ENCODE measurements at regions not wholly inside any gene's neighbourhood (a gene's known extent, or its start where the extent isn't known, plus 50 kb on each side); places are given as distances from the start of the nearest gene placed in this dataset.
"Not testable (repeated sequence)": the region's sequence is repeated elsewhere in the genome, so short reads cannot be mapped to it uniquely, and the experiment has no call there.

DNA sequence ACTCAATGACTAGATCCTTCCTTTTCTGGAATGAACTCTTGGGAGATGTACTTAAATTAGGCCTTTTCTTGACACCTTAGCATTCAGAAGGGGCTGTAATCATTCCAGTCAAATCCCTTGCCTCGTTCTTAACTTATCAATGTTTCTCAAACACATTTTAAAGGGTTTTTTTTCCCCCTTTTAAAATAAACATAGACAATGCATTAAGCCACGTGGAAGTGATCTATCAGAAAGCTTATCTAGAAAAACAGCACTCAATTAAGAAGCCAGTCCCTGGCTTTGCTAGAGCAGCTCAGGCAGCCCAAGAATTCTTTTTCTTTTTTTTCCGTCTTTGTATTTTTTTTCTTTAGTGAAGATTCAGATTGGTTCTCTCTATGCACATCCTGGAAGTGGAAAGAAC, 118.2 kb downstream of the PCDH7 start:
- no peak for ATAC-seq

DNA sequence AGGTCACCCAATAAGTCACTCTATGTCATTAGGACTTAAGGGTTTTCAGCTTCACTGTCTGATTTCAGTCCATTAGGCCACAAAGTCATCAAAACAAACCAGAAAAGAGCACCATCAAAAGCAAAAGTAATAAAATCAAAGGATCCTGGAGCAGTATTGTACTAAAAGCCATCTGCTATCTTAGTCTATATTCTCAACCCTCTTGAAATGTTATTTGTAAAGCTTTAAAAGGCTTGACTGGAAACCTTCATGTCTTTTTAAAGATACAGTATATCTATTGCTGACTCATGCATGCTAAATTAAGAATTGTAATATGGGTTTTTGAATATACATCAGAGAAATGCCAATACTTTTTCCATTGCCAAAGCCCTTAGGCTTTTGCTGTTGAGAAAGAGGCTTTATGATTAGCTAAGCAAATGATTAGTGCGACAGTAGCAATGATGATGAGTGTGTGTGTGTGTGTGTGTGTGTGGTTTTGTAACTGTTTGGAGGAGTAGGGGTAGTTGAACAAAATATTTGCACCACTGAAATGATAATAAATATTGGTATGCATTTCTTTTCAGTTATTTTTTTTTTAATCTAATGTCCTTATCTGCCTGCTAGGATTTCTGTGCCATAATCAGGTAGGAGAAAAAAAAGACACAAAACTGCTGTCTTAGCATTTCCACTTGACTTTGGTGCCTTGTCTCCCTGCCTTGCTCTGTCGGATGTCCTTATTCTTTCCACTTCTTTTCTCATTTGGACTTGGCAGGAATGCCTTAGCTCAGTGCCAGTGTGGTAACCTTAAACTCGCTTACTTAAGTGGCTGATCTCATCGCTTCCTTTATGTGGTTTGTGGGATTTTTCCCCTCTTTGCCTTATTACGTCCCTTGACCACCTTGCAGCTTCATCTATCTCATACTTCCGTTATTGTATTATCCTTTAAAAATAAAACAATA, 119.7 kb downstream of the PCDH7 start:
- ATAC-seq = no peak

DNA sequence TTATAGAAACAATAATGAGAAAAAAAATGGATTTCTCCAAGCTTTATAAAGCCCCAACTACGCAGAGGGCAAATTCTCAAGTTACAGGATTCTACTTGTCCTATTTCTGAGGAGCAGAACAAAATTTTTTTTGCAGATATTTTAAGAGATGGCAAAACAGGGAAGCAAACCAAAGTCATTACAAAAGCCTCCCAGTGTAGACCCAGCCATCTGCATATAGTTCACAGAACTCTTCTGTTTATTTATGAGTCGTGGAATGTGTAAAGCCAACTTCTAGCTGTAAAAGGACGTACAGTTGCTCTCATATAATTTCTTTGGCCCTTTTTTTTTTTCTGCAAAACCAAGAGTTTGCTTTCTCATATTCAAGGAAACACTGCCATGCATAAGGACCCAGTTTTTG, 120.4 kb downstream of the PCDH7 start:
- ATAC-seq = no peak

DNA sequence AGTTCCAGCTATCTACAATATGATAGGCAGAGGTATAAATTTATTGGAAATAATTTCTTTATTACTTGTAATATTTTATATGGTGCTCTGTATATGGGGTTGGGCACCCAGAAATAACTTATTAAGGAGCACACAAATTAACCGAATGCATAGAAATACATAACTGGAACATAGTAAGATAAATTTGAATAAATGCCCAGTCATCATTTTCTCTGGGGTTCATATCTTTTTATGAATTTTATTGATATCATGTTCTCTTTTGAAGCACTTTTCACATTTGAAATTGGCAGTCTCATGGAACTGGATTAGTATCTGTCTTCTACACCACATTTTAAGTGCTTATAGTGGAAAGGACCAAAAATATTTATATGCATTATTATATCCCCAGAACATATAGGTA, 122.0 kb downstream of the PCDH7 start:
- ATAC-seq = no peak

DNA sequence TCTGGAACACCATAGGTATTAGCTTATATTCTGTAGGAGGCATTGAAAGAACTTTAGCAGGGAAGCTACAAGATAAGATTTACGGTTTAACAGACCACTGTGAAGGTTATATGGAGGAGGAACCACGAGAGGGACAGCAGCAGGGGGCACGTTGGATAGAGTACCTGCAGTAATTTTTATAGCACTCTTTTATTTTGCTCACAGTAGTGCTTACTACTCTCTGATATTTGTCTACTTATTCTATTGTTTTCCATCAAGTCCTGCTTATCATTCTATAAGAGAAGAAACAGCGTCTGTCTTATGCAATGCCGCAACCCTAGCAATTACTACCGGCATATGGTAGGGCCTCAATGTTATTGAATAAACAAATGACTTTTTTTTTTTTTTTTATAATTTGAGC, 122.5 kb downstream of the PCDH7 start:
- ATAC-seq = no peak

DNA sequence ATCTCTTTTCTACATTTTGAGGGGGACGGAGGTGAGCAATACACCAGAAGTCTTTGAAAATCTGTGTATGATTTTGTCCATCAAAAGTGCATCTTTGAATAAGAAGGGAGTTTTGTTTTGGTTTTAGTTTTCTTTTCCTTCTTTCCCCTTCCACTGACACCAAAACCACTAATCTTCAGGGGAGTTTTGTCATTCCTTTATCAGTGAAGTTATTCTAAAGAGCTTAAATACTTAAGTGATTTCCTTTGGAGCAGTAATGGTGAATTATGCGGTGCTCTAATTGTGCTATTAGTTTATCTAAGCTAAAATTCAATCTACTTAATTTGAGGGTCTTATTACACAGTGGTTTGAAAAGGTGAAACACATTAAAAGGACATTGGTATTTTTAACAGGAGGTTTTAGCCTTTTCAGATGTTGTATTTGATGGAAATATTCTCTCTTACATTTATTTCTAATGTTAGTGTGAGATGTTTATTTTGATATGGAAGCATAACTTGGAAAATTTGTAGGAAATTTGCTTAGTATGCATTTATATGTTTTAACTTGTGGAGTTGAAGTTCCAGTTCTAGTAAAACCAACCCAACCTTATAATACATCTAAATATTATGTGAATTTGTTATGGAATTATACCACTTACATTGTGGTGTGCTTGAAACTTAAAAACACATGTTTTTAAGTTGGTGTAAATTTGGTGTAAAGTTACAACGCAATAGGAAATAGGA, 124.9 kb downstream of the PCDH7 start:
- no peak for ATAC-seq

DNA sequence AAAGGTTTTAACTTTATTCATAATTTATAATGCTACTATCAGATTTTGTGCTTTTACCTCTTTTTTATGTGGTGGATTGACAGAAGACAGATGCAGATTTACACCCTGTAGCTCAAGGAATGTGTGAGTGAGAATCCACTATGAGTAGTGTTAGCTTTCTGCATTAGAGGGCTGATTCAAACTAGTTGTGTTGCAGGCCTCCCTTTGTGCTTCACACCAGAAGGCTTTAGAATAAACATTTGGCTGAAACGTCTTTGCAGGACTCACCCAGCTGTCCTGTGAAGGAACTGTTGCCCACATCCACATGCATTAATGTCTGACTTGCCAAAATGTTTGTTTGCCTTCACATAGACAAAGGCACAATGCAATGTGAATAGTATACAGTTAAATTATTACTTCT, 127.0 kb downstream of the PCDH7 start:
- ATAC-seq = no peak

DNA sequence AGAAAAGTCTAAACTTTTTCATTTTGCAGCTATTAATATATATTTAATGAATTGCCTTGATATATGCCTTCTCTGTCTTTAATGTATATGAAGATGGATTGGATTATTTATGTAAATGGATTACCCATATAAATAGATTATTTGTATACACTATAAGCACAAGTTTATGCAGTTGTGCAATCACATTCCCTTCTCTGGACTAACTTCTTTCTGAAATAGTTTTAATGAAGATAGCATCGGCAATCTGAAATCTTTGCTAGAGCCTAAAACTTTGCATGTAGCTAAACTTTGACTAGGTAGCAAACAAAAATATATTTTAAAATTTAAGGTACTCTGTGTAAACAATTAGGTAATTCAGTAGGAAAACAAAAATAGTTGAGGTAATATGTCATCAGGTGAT, 127.8 kb downstream of the PCDH7 start:
- ATAC-seq = no peak

DNA sequence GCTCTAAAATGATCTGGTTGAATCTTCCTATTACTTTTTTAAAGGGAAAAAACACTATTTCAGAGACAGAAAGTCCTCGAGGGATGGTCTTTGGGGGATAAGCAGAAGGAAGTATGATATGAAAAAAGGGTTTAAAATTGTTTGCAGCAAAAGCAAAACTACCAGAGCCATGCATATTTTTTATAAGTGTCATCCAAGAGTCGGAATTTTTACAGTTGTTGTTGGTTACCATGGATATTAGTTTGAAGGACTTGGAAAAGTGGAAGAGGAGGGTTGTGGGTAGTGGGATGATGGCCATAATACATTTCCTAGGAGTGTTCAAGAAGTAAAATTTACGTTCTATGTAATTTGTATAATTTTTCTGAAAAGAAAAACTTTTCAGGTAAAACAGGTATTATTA, 134.4 kb downstream of the PCDH7 start:
- ATAC-seq = no peak

DNA sequence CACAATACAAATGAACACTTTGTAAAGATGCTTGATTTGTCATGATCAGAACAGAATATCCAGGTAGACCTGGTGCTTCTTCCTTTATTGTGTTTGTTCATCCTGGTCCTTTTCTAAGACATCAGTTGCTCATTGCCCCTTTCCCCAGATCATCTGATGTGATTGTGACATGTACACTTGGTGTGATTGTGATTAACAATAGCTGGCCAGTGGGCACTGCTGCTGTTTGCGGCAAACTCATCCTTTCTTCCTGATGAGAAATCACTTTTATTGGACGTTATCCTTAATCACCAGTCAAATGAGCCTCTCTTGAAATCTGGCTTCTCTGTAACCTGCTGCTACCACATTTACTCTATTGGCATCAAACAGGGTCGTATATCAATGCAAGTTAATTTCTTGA, 135.1 kb downstream of the PCDH7 start:
- ATAC-seq = no peak

DNA sequence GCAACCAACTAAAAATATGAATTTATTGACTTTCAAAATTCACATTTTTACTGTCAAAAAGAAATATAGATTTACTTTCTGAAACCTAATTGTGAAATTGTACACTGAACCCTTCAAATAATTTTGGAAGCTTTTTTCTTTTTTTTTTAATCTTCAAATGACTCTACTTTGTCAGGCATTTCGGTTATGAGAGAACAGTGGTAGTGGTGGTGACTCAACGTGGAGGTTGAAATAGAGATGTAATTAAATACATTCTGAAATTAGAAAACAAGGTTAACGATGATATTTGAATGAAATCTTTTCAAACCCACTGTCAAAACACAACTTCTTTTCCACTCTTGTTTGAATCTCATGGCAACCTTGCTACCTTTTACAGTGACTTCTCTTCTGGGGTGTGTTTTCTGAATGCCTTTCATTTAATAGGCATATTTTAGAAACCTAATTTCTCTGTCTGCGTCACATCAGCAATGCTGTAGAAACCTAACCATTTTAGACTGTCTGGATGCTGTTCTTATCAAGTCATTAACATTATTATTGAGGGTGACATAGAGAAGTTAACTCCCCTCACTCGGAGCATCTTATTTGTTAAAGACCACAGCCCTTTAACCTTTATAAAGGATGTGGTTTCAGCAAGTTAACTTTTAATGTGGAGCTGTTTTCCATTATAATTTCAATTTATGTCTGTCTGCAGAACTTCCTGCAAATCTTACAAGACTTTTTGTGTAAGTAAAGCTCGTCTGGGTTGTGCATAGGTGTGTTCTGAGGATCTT, 136.8 kb downstream of the PCDH7 start:
- ATAC-seq = no peak

DNA sequence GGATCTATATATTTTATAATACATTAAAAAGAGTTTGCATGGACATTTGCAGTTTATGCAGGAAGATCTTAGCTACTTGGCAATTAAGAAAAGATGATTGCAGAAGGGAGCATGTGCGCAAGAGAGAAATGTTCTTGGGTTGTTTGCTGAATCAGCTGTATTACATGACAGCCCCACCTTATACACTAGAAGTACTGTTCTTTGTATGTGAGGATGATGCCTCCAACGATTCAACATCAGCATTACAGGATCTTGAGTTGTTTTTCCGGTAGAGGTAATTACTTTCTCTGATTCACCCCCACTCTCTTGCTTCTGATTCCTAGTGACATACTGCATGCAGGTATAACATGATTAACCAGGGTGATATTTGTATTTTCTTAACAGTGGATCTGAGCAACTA, 140.8 kb downstream of the PCDH7 start:
- ATAC-seq = peak; percentile 97

DNA sequence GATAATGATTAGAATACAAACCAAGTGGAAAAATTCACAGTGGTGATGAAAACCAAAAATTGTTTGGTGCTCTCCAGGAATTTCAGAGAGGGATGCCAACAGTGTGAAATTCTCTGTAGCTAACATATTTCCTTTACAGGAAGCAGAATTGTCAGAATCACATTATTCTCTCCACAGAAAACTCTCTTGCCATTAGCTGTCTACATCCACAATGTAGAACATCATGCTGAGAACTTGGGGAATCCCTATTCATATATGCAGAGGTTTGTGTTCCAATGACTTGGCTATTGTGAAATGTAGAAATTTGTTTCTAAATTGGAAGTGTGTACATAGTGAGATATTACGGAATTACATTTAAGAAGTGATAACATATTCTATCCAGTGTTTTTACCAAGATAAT, 142.0 kb downstream of the PCDH7 start:
- no peak for ATAC-seq

DNA sequence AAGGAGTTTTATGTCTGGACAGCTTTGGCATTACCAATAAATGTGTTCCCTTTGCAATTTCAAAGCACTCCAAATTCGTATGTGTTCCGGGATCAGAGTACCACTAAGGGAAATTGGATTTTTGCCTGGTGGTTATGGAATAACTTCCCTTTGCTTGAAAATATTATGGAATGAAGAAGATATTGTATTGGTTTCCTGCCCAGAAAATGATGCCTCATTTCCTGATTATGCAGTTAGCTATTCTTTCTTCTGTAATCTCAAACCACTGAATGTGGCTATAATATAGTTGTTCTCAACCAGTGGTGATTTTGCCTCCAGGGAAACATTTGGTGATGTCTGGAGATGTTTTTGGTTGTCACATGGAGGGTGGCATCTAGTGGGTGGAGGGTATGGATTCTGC, 142.9 kb downstream of the PCDH7 start:
- ATAC-seq = no peak

DNA sequence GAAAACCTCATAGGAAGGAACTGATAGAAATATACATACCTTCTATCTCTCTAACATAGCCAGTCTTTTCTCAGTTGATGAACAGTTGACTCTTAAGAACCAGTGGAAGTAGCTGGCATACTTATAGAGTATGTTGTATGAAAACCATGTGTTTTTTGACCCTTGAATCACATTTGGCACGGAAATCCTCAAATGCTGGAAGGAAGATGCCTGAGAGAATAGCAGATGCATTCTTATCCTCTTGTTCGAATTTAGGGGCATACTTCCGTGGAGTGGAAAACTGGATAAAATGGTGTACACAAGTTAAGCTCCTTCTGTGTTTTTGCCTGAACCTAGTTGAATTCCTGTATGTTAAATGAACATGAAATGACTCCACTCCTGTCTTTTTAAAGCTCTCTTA, 145.5 kb downstream of the PCDH7 start:
- ATAC-seq = no peak

DNA sequence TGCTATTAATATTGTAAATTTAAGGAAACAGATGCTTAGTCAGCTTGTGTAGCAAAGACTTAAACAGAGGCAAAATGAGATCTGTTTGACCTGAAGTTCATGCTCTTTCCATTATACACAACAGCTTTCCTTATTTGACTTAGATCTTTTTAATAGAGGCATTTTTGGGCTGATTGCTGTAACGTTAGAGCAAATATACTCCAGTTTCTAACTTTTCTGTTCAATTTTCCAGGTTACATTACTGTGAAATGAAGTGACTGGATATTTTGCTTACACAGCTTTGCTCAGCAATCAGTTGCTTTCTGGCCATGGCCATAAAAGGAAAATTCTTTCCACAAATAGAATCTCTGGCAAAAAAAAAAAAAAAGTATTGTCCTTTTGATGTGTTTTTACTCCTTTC, 146.2 kb downstream of the PCDH7 start:
- no peak for ATAC-seq

DNA sequence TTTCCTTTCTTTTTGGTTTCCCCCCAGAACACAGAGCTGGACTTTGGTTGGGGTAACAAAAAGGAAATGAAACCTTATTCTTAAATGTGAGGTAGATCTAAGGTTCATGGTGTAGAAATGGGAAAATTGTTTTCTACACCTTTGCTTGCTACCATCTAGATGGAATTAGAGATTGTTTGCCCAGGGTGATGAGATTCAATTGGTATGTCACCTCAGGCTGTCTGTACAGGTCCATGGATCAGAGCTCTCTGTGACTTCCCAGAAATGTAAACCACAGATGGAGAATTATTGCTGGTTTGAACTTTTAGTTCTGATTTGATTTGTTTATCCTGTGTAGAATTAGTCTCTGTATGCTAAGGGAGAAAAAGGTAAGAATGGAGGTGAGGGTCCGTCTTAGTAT, 146.7 kb downstream of the PCDH7 start:
- ATAC-seq = peak; percentile 39

DNA sequence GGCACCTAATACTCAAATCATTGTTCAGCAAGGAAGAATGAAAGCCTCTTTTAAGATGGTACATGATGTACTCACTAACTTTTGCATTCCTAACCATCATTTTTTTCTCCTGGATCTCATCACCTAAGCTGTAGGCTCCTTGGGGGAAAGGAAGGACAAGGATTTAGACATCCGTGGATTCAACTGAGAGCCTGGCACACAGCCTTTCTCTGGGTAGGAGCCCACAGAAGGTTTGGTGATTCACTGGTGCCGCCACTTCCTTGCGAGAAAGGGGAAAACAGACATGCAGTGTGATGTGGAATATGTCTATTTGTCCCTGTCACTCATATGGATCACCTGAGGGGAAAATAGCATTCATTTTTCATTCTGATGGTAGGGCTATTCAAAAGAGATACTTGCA, 147.3 kb downstream of the PCDH7 start:
- ATAC-seq = no peak

DNA sequence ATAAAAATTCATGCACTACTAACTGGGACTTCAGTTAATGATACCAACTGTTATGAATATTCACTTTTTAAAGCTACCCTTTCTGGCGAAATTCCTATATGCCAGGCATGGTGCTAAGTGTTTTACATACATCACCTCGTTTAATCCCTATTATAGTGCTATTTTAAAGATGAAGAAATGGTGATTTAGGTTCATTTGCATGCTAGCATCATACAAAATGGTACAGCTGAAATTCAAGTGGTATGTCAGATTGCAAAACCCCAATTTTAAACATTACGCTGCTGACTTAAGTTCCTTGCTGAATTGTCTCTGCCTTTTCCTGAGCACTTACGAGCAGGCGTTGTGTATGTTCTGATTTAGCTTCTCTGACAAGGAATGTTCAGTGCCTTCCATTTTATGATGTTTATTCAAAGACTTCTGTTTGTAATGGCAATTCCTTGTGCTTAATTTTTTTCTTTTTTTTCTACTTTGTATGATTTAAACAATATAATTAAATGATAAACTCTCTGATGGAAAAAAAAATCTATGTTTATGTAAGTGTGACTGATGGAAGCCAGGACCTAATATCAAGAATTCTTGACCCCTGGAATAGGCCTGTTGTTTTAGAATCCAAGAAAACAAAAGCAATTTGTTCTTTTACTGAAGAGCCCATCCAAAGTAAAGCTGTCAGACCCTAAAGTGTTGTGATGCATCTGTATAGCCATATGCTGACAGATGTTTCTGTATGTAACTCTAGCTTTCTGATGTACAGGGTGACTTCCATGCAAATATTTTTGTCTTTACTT, 148.1 kb downstream of the PCDH7 start:
- ATAC-seq = no peak

DNA sequence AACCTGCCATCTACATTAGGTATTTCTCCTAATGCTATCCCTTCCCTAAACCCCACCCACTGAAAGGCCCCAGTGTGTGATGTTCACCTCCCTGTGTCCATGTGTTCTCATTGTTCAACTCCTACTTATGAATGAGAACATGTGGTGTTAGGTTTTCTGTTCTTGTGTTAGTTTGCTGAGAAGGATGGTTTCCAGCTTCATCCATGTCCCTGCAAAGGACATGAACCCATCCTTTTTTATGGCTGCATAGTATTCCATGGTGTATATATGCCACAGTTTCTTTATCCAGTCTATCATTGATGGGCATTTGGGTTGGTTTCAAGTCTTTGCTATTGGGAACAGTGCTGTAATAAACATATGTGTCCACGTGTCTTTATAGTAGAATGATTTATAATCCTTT, 149.2 kb downstream of the PCDH7 start:
- not testable (repeated sequence) for ATAC-seq

DNA sequence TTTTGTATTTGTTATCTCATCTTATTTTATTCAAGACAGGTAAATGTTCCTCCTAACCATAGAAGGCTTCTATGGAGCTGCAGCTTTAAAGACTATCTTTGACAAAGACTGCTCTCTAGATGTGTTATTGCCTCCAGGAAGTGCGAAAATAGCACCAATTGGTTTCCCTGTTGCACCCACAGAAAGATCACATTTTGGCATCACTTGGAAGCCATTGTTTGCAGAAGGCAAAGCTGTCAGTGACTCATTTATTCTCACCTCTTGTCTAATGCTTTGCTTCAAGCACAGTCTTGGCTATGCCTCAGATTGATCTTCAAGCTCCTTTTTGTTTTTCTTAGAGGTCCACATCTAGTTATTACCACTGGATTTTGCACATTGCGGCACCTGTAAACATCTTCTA, 150.3 kb downstream of the PCDH7 start:
- ATAC-seq = peak; percentile 89

DNA sequence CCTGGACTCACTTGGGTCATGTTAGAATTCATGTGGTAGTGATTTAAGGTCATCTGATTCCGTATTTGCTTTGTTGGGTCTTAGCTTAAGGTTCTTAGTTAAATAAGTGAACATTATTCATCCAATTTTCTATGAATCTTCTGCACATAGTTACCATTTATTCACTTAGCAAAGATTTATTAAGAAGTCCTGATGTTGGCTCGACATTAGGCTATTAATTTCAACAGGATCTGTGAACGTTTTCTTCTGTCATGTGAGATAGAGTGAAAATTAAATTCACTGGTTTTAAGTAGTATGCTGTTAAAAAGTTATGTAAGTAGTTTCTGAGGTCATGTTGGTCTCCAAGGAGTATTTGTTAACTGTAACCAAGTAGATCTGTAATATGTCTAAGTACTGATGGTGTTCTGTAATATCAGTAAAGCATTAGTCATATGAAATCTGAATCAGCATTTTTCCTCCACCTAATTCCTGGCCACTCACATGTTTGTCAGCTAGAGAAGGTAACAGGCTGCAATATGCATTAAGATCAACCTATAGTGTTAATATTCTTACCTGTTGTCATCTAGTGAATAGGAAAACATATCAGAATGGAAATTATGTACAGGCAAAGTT, 155.6 kb downstream of the PCDH7 start:
- ATAC-seq = no peak

All from esophagus mucosa (tissue), 1 donor.